ENCODE measurements at regions not wholly inside any gene's neighbourhood (a gene's known extent, or its start where the extent isn't known, plus 50 kb on each side); places are given as distances from the start of the nearest gene placed in this dataset.

- no peak for TF ChIP-seq REST (IDR thresholded peaks at IDR 0.05)
- peak; percentile 25 for TF ChIP-seq CTCF (IDR thresholded peaks at IDR 0.05; ENCODE audit: low read depth, low read length, missing input control)
- peak in 1 of 2 donors; percentile 18 for TF ChIP-seq GABPA (IDR thresholded peaks at IDR 0.05 in 1 of 2, conservative IDR thresholded peaks at IDR 0.05 in 1 of 2)
- no peak for TF ChIP-seq HNF4G (IDR thresholded peaks at IDR 0.05)
- TF ChIP-seq TAF1 (conservative IDR thresholded peaks at IDR 0.05): no peak
- TF ChIP-seq EGR1 (IDR thresholded peaks at IDR 0.05; ENCODE audit: low read depth in 2 of 2): no peak
- no peak for TF ChIP-seq YY1 (IDR thresholded peaks at IDR 0.05)
- TF ChIP-seq RAD21 (IDR thresholded peaks at IDR 0.05): peak; percentile 8 to 38
- TF ChIP-seq SP1 (IDR thresholded peaks at IDR 0.05): no peak
- no peak for TF ChIP-seq MAX (IDR thresholded peaks at IDR 0.05)
- no peak for TF ChIP-seq JUND (IDR thresholded peaks at IDR 0.05)
- no peak for TF ChIP-seq FOXA1 (IDR thresholded peaks at IDR 0.05)
These were observed 90.5 kb upstream of the SOX9 start for GRCh38 chr17:72030067-72030899.

Measured in liver (tissue), 3 donors.